ENCODE measurements at regions not wholly inside any gene's neighbourhood (a gene's known extent, or its start where the extent isn't known, plus 50 kb on each side); places are given as distances from the start of the nearest gene placed in this dataset.

DNA sequence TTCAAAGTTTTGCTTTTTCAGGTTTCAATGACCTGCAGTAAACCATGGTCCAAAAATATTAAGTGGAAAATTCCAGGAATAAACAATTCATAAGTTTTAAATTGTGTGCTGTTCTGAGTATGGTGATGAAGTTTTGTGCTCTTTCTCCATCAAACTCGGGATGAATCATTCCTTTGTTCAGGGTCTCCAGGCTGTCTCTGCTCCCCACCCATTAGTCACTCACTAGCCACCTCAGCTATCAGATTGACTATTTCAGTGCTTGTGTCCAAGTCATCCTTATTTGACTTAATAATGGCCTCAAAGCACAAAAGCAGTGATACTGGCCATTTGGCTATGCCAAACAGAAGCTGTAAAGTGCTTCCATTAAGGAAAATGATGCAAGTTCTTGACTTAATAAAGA, 1140.4 kb downstream of the EFNB2 start:
- TF ChIP-seq, protein P1, sequence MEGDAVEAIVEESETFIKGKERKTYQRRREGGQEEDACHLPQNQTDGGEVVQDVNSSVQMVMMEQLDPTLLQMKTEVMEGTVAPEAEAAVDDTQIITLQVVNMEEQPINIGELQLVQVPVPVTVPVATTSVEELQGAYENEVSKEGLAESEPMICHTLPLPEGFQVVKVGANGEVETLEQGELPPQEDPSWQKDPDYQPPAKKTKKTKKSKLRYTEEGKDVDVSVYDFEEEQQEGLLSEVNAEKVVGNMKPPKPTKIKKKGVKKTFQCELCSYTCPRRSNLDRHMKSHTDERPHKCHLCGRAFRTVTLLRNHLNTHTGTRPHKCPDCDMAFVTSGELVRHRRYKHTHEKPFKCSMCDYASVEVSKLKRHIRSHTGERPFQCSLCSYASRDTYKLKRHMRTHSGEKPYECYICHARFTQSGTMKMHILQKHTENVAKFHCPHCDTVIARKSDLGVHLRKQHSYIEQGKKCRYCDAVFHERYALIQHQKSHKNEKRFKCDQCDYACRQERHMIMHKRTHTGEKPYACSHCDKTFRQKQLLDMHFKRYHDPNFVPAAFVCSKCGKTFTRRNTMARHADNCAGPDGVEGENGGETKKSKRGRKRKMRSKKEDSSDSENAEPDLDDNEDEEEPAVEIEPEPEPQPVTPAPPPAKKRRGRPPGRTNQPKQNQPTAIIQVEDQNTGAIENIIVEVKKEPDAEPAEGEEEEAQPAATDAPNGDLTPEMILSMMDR (IDR thresholded peaks at IDR 0.05; ENCODE audit: control insufficient read depth, insufficient read depth, low read depth, low read length, missing control alignments) = no peak
- no peak for DNase-seq (ENCODE audit: low read depth)
- no peak overlapping the region for H3K4me3 ChIP-seq (ENCODE audit: control insufficient read depth, low read depth, low read length)

DNA sequence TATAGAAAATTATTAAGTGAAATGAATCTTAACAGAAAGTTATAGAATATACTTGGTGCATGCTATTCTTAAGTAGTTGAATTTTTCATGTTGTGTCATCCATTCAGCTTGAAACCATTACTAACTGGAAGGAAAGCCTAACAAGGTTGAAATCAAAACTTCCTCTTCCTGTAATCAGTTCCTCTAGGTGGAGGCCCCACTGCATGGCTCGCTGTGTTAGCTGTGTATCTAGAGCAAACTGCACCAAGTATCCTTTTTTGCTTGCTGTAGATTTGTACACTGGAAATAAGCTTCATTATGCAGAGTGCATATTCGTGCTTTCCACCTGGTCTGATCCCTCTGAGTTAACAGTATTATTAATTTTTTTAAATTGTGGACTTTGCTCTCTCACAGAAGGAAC, 1146.1 kb downstream of the EFNB2 start:
- H3K4me3 ChIP-seq (ENCODE audit: control insufficient read depth, low read depth, low read length) = no peak overlapping the region
- no peak for DNase-seq (ENCODE audit: low read depth)
- TF ChIP-seq, protein P1 (IDR thresholded peaks at IDR 0.05; ENCODE audit: control insufficient read depth, insufficient read depth, low read depth, low read length, missing control alignments) = no peak

DNA sequence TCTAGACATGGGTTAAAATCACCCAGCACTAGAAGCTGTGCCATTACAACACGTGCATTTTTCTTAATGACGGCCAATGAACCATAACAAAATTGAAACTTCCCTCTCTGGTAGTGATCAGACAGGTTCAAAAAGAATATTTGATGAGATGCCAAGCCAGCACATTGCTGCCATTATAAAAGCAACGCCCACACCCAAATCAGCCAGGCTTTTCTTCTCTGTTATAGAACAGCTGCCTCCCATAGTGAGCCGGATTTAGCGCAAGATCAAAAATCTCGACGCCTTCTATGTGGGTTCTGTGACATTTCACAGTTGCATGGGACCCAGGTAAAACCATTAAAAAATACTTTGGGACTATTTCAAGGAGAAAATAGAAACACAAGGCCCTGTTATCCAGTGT, 1158.0 kb downstream of the EFNB2 start:
- TF ChIP-seq, protein P1 (IDR thresholded peaks at IDR 0.05; ENCODE audit: control insufficient read depth, insufficient read depth, low read depth, low read length, missing control alignments) = no peak
- DNase-seq (ENCODE audit: low read depth) = no peak

DNA sequence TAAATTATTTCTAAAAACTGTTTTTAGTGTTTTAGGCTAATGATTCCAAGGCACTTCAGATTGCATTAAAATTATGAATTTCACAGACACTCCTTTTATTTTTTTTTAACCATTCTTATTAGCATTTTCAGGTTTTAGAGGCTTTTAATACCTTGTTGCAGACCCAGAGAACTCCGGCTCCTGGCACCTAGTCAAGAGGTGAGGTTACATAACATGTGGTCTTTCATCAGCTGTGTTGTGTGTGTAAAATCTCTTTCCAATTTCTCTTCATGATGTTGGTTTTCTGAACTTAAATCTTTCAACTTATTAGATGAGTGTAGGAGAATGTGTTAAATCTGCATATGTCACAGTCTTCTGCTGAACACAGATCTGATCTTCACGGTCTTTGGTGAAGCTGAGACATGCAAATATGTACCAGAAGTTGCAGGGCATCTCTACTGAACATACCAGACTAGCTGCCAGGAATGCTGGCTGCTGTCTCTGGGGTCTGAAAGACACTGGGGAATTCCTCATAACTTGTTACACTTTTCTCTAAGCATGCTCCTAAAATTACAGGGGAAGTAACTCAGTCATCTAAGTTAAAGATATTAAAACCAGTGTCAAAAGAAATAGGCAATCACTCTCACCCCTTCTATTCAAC, 1165.3 kb downstream of the EFNB2 start:
- TF ChIP-seq, protein P1 (IDR thresholded peaks at IDR 0.05; ENCODE audit: control insufficient read depth, insufficient read depth, low read depth, low read length, missing control alignments) = no peak
- no peak overlapping the region for H3K4me3 ChIP-seq (ENCODE audit: control insufficient read depth, low read depth, low read length)
- no peak for DNase-seq (ENCODE audit: low read depth)

More for the DNA sequence above, 1158.0 kb downstream of the EFNB2 start:
- no peak overlapping the region for H3K4me3 ChIP-seq (ENCODE audit: control insufficient read depth, low read depth, low read length)

DNA sequence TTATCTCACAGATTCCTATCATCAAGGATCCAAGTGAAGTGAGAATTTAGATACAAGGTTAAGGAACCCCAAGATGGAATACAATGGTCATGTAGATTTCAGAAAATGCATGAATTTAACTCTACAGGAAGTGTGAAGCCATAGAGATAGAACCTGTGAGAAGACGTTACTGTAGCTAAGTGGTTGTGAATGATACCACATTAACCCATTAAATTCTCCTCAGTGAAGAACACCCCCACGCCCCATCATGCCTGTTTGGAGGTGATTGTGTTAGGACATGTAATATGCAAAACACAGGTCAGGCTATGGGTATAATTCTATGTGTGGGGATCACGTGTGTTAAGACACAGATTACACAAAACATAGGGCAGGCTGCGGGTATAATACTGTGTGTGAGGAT, 1166.7 kb downstream of the EFNB2 start:
- H3K4me3 ChIP-seq (ENCODE audit: control insufficient read depth, low read depth, low read length) = no peak overlapping the region
- TF ChIP-seq, protein P1 (IDR thresholded peaks at IDR 0.05; ENCODE audit: control insufficient read depth, insufficient read depth, low read depth, low read length, missing control alignments) = no peak
- no peak for DNase-seq (ENCODE audit: low read depth)

DNA sequence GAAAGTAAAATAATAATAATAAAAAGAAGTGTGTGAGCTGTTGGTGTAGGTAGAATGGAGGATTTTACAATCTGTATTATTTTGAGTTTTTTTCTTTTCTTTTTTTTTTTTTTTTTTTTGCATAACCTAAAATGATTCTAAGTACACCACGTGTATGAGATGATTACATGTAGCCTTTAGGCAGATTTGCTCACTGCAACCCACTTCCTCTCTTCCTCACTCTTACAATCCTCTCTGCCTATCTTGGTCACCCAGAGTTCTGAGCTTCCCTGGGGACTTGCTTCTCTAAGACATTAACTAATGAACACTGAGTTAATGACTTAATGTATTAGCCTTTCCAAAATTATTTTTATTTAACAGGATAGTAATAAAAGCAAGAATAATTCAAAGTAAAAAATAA, 1169.6 kb downstream of the EFNB2 start:
- H3K4me3 ChIP-seq (ENCODE audit: control insufficient read depth, low read depth, low read length) = no peak overlapping the region
- DNase-seq (ENCODE audit: low read depth) = no peak
- TF ChIP-seq, protein P1 (IDR thresholded peaks at IDR 0.05; ENCODE audit: control insufficient read depth, insufficient read depth, low read depth, low read length, missing control alignments) = no peak

Data from AG09309 (cell line).